PC-3 (cell line): ENCODE measurements at regions not wholly inside any gene's neighbourhood (a gene's known extent, or its start where the extent isn't known, plus 50 kb on each side); places are given as distances from the start of the nearest gene placed in this dataset.
A peak's percentile ranks its signal among the peaks of the same experiment; 100 is the strongest.

Experiments
- ATAC-seq: fragments of 200-7000 bp; cut with Tn5 transposase; 2 replicates; pipeline ENCODE4 v1.9.1; 2020; ENCODE audit warnings: mild to moderate bottlenecking, moderate library complexity
- BruUV-seq: library from RNA; stranded (reverse); fragments of 400-500 nt; replicated peaks from 2 replicates; lab custom pipeline; 2021; lab: Mats Ljungman, UMichigan
- CTCF ChIA-PET: fragments of 300-600 bp; sonication (Branson Sonifier 250); formaldehyde crosslinking; loops from one replicate; lab custom pipeline; 2022; ENCODE audit warnings: antibody characterized with exemption; lab: Charles Lee
- POLR2A ChIA-PET: fragments of 300-600 bp; sonication (Branson Sonifier 250); formaldehyde crosslinking; loops from one replicate; lab custom pipeline; 2022; ENCODE audit warnings: antibody characterized with exemption; ENCODE audit not compliant: unreplicated experiment; lab: Charles Lee
- DNase-seq: peaks from one replicate; pipeline ENCODE4 v3.0.0-alpha.2; 2015
- H2AFZ ChIP-seq: fragments of 300-600 bp; sonication (generic); 2 replicates; pipeline ENCODE4 v1.6.0; 2016; ENCODE audit warnings: antibody characterized with exemption, low read length
- H3F3A ChIP-seq: fragments of 300-600 bp; sonication (generic); one replicate; pipeline ENCODE4 v1.6.0; 2017; ENCODE audit warnings: antibody characterized with exemption, low read length, control low read depth, mild to moderate bottlenecking; ENCODE audit not compliant: unreplicated experiment
- H3K27ac ChIP-seq: fragments of 300-600 bp; sonication (generic); 2 replicates; pipeline ENCODE4 v1.5.1; 2016; ENCODE audit warnings: mild to moderate bottlenecking, low read length
- H3K27me3 ChIP-seq: fragments of 300-600 bp; sonication (generic); 2 replicates; pipeline ENCODE4 v1.6.1; 2016; ENCODE audit warnings: low read length, mixed read lengths
- H3K36me3 ChIP-seq: fragments of 300-600 bp; sonication (generic); 2 replicates; pipeline ENCODE4 v1.6.1; 2016; ENCODE audit warnings: low read depth, mixed run types, low read length, mixed read lengths
- H3K4me1 ChIP-seq: fragments of 300-600 bp; sonication (generic); 2 replicates; pipeline ENCODE4 v1.5.1; 2016; ENCODE audit warnings: low read length; ENCODE audit not compliant: insufficient read depth
- H3K4me2 ChIP-seq: fragments of 300-600 bp; sonication (generic); 2 replicates; pipeline ENCODE4 v1.6.0; 2016; ENCODE audit warnings: low read length
- H3K4me3 ChIP-seq: fragments of 300-600 bp; sonication (generic); 2 replicates; pipeline ENCODE4 v1.5.1; 2016; ENCODE audit warnings: mild to moderate bottlenecking, low read length, mixed read lengths
- H3K79me2 ChIP-seq: fragments of 300-600 bp; sonication (generic); 2 replicates; pipeline ENCODE4 v1.6.1; 2017; ENCODE audit warnings: low read length, mixed read lengths
- H3K9ac ChIP-seq: fragments of 300-600 bp; sonication (generic); 2 replicates; pipeline ENCODE4 v1.6.0; 2016; ENCODE audit warnings: mild to moderate bottlenecking, low read length
- H3K9me2 ChIP-seq: fragments of 300-600 bp; sonication (generic); replicated peaks from 2 replicates; pipeline ENCODE4 v1.6.1; 2016; ENCODE audit warnings: mixed run types, low read length, mixed read lengths
- H3K9me3 ChIP-seq: fragments of 300-600 bp; sonication (generic); 2 replicates; pipeline ENCODE4 v1.6.1; 2016; ENCODE audit warnings: low read length, mixed read lengths
- H4K20me1 ChIP-seq: fragments of 300-600 bp; sonication (generic); 2 replicates; pipeline ENCODE4 v1.6.1; 2016; ENCODE audit warnings: low read length, mixed read lengths
- EZH2 ChIP-seq: fragments of 300-600 bp; sonication (generic); IDR thresholded peaks from one replicate; pipeline ENCODE4 v1.6.1; 2017; ENCODE audit warnings: antibody characterized with exemption, mild to moderate bottlenecking, low read length; ENCODE audit not compliant: unreplicated experiment
- EZH2phosphoT487 ChIP-seq: fragments of 300-600 bp; sonication (generic); IDR thresholded peaks from 2 replicates; pipeline ENCODE4 v1.6.1; 2018; ENCODE audit warnings: mild to moderate bottlenecking, antibody characterized with exemption, low read length, borderline replicate concordance
- intact Hi-C: fragments of 100-400 bp; cut with micrococcal nuclease; formaldehyde crosslinking; loops from 2 replicates; pipeline ENCODE4 v1.9.0; 2023
- TF ChIP-seq, protein P1 (sequence below): fragments of 300-600 bp; sonication (generic); conservative IDR thresholded peaks from 2 replicates; pipeline ENCODE4 v1.5.1; 2017; ENCODE audit warnings: antibody characterized with exemption, low read depth, mild to moderate bottlenecking, low read length

DNA sequence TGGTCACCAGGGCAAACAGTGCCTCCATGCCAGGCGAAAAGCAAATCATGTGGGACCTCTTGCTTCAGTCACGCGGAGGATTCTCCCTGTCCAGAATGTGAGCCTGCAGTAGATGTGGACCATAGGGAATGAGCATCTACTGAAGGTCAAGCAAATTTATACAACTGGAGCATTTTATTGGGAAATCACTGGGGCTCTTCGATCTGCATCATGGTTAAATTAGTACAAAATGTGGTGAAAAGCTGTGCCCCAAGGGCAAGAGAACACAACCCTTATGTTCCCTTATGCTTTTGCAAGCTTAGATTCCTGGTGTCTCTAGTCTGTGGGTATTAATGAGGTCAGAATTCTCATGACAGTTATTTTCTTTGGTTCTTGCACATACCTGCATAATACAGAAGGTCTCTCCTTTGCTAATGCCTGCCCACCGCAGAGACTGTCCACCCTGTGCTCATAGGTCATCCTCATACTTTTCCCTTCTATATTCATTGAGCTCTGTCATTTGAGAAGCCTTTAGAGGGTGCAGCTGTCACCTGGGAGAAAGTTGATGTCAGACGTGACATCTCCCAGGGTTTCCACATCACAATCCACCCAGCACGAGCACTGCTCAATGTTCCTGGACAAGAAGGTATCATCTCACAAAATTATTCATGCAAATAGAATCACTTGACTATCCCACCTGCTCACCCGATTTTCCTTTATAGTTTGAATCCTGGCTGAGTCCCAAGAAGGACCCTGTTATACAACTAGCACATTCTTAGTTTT, 111.7 kb downstream of the NXNL2 start:
- Histone ChIP-seq H3K79me2 (no peaks in the 10 kb centered on the region), H3K9me2 (no peaks in the 10 kb centered on the region), H2AFZ (no peak overlapping the region), H3K9me3 (no peaks in the 10 kb centered on the region), H3K4me1 (no peaks in the 10 kb centered on the region), H3K9ac (no peak overlapping the region), H4K20me1 (no peaks in the 10 kb centered on the region), H3K27ac (no peak overlapping the region), H3K4me2 (no peak overlapping the region), H3K36me3 (no peaks in the 10 kb centered on the region), H3K27me3 (no peaks in the 10 kb centered on the region), H3F3A (no peaks in the 10 kb centered on the region), H3K4me3 (no peak overlapping the region)
- CTCF ChIA-PET, result no interaction called here
- DNase-seq, result no peak
- POLR2A ChIA-PET, result no interaction called here
- intact Hi-C loops, result no loop called here
- ATAC-seq, result no peak
- no TSS peak for BruUV-seq
- TF ChIP-seq EZH2, result no peak
- no peak for TF ChIP-seq EZH2phosphoT487
- TF ChIP-seq, protein P1, sequence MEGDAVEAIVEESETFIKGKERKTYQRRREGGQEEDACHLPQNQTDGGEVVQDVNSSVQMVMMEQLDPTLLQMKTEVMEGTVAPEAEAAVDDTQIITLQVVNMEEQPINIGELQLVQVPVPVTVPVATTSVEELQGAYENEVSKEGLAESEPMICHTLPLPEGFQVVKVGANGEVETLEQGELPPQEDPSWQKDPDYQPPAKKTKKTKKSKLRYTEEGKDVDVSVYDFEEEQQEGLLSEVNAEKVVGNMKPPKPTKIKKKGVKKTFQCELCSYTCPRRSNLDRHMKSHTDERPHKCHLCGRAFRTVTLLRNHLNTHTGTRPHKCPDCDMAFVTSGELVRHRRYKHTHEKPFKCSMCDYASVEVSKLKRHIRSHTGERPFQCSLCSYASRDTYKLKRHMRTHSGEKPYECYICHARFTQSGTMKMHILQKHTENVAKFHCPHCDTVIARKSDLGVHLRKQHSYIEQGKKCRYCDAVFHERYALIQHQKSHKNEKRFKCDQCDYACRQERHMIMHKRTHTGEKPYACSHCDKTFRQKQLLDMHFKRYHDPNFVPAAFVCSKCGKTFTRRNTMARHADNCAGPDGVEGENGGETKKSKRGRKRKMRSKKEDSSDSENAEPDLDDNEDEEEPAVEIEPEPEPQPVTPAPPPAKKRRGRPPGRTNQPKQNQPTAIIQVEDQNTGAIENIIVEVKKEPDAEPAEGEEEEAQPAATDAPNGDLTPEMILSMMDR, result no peak

DNA sequence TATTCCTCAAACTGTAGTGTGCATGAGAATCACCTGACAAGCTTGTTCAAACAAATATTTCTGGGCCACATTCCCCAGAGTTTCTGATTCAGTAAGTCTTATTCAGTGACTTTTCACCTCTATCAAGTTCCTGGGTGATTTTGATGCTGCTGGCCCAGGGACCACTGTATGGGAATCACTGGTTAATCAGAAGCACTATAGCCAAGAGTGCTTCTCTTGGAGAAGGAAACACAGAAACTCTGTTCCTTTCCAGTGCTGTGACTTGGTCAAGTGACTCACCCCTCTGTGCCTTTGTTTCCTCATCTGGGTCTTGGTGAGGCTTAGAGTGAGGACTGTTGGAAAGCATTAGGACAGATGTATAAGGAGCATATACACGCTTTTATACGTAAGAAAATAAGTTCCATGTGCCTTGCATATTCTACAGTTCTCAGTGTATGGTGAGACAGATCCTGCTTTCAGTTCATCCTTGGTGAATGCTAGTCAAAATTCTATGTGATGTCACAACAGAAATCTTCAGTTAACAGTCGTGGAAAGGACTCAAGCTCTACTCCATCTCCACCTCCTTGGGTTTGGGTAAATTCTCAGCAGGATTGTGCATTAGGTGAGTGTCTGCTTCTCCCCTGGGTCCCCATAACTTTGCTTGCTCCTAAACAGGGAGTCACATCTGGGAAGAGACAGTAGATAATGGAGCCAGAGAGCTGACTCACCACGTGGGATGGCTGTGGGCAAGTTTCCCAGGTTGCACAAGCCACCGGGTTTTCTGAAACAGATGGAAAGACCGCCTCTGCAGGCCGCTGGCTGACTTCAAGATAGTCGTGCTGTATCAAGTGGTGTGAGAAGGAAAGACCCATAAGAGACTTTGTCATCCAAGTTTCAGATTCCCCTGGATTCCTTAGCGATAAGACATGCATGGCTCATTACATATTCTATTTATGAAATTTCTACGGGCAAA, 117.0 kb downstream of the NXNL2 start:
- ATAC-seq, result peak; percentile 45
- Histone ChIP-seq H3F3A (no peaks in the 10 kb centered on the region), H3K79me2 (no peaks in the 10 kb centered on the region), H3K27ac (no peak overlapping the region; the same call in 1 of the 2 replicates), H3K36me3 (no peaks in the 10 kb centered on the region), H3K9me2 (no peaks in the 10 kb centered on the region), H3K9me3 (no peaks in the 10 kb centered on the region), H3K4me2 (0 out of 2 replicates have a peak overlapping the region, but pooled peaks have one; percentile 16), H4K20me1 (no peaks in the 10 kb centered on the region), H3K4me1 (peaks cover 5% of the 10 kb centered on the region; the same call in 1 of the 2 replicates), H3K27me3 (no peaks in the 10 kb centered on the region), H3K9ac (no peak overlapping the region), H3K4me3 (no peak overlapping the region), H2AFZ (peak overlapping the region; percentile 40; the same call in 1 of the 2 replicates)
- ChIA-PET POLR2A (no interaction called here), CTCF (no interaction called here)
- no peak for TF ChIP-seq EZH2phosphoT487
- TF ChIP-seq EZH2, result no peak
- TF ChIP-seq, protein P1, result no peak
- peak; percentile 69 for DNase-seq
- BruUV-seq, result no TSS peak
- intact Hi-C loops, result no loop called here
